HEK293 (cell line): ENCODE measurements at regions not wholly inside any gene's neighbourhood (a gene's known extent, or its start where the extent isn't known, plus 50 kb on each side); places are given as distances from the start of the nearest gene placed in this dataset.

ENCODE experiments used
- CTCF ChIA-PET: fragments of 350-600 bp; formaldehyde crosslinking; extraction: SDS; loops from one replicate; lab custom pipeline; 2021; ENCODE audit warnings: antibody characterized with exemption; lab: Yijun Ruan, JAX
- POLR2A ChIA-PET: fragments of 300-600 bp; formaldehyde crosslinking; extraction: SDS; loops from one replicate; lab custom pipeline; 2020; ENCODE audit warnings: antibody characterized with exemption, inconsistent platforms; lab: Yijun Ruan, JAX
- H3K27ac ChIP-seq: fragments of 200-500 bp; sonication (Bioruptor generic); 2 replicates; pipeline ENCODE4 v1.5.1; 2014; ENCODE audit warnings: low read depth, low read length, control low read depth, inconsistent platforms; ENCODE audit errors: extremely low read depth
- H3K36me3 ChIP-seq, 2 experiments: fragments of 200-500 bp in 1 of 2; sonication (Bioruptor generic) in 1 of 2; 1 replicate in 1 of 2; 2 replicates in 1 of 2; pipeline ENCODE4 v1.5.1; 2014 to 2017; ENCODE audit warnings: inconsistent platforms in 2 of 2, low read length in 2 of 2; ENCODE audit not compliant: control insufficient read depth in 2 of 2, insufficient read depth in 1 of 2
- H3K4me1 ChIP-seq: fragments of 200-500 bp; sonication (Bioruptor generic); 2 replicates; pipeline ENCODE4 v1.5.1; 2014; ENCODE audit warnings: mild to moderate bottlenecking, low read length, inconsistent platforms; ENCODE audit not compliant: control insufficient read depth, insufficient read depth
- H3K4me3 ChIP-seq: 2 replicates; pipeline ENCODE4 v1.5.1; 2011; ENCODE audit warnings: low read depth, mild to moderate bottlenecking, control low read depth, low read length, moderate library complexity
- H3K9me3 ChIP-seq: fragments of 200-500 bp; sonication (Bioruptor generic); 2 replicates; pipeline ENCODE4 v1.5.1; 2014; ENCODE audit warnings: low read depth, low read length, inconsistent platforms; ENCODE audit not compliant: control insufficient read depth, insufficient read depth
- IKZF3 ChIP-seq: fragments of 450-650 bp; IDR thresholded peaks from 2 replicates; pipeline ENCODE4 v1.5.0; 2018; ENCODE audit warnings: missing biosample characterization, mild to moderate bottlenecking, missing genetic modification characterization, moderate library complexity
- MYNN ChIP-seq: fragments of 450-650 bp; formaldehyde crosslinking; IDR thresholded peaks from 2 replicates; pipeline ENCODE4 v1.5.1; 2016; ENCODE audit warnings: missing biosample characterization, missing genetic modification characterization, borderline replicate concordance
- RBAK ChIP-seq: fragments of 450-650 bp; formaldehyde crosslinking; IDR thresholded peaks from 2 replicates; pipeline ENCODE4 v1.5.1; 2016; ENCODE audit warnings: missing biosample characterization, missing genetic modification characterization
- SP3 ChIP-seq: fragments of 450-650 bp; formaldehyde crosslinking; IDR thresholded peaks from 2 replicates; pipeline ENCODE4 v1.5.1; 2016; ENCODE audit warnings: missing biosample characterization, missing genetic modification characterization
- TCF7L2 ChIP-seq: IDR thresholded peaks from 2 replicates; pipeline ENCODE4 v1.6.1; 2011; ENCODE audit warnings: low read depth, mild to moderate bottlenecking, inconsistent platforms, low read length, moderate library complexity, borderline replicate concordance
- ZBTB10 ChIP-seq: fragments of 450-650 bp; formaldehyde crosslinking; IDR thresholded peaks from 2 replicates; pipeline ENCODE4 v1.5.1; 2016; ENCODE audit warnings: missing biosample characterization, missing genetic modification characterization
- ZBTB21 ChIP-seq: fragments of 450-650 bp; formaldehyde crosslinking; IDR thresholded peaks from 2 replicates; pipeline ENCODE4 v1.5.1; 2017; ENCODE audit warnings: missing biosample characterization, missing genetic modification characterization
- ZBTB49 ChIP-seq: fragments of 450-650 bp; formaldehyde crosslinking; IDR thresholded peaks from 2 replicates; pipeline ENCODE4 v1.5.1; 2016; ENCODE audit warnings: missing biosample characterization, missing genetic modification characterization, low read depth
- ZNF112 ChIP-seq: fragments of 450-650 bp; formaldehyde crosslinking; IDR thresholded peaks from 2 replicates; pipeline ENCODE4 v1.5.0; 2017; ENCODE audit warnings: missing biosample characterization, missing genetic modification characterization
- ZNF121 ChIP-seq: fragments of 450-650 bp; formaldehyde crosslinking; IDR thresholded peaks from 2 replicates; pipeline ENCODE4 v1.5.1; 2016; ENCODE audit warnings: missing biosample characterization, missing genetic modification characterization
- ZNF157 ChIP-seq: fragments of 450-650 bp; formaldehyde crosslinking; IDR thresholded peaks from 2 replicates; pipeline ENCODE4 v1.5.1; 2016; ENCODE audit warnings: missing biosample characterization, missing genetic modification characterization
- ZNF16 ChIP-seq: fragments of 450-650 bp; formaldehyde crosslinking; IDR thresholded peaks from 2 replicates; pipeline ENCODE4 v1.5.1; 2016; ENCODE audit warnings: low read depth, missing biosample characterization, missing genetic modification characterization
- ZNF24 ChIP-seq: fragments of 450-650 bp; formaldehyde crosslinking; IDR thresholded peaks from 2 replicates; pipeline ENCODE4 v1.5.1; 2016; ENCODE audit warnings: missing biosample characterization, missing genetic modification characterization
- ZNF274 ChIP-seq, 2 experiments: fragments of 200-500 bp in 1 of 2; fragments of 450-650 bp in 1 of 2; sonication (Bioruptor generic) in 1 of 2; formaldehyde crosslinking in 1 of 2; IDR thresholded peaks; 2 replicates each; pipeline versions ENCODE4 v1.5.1 to v1.6.1; 2014 to 2016; ENCODE audit warnings: borderline replicate concordance in 1 of 2, inconsistent platforms in 1 of 2, low read length in 1 of 2, missing biosample characterization in 1 of 2, missing genetic modification characterization in 1 of 2
- ZNF354C ChIP-seq: fragments of 450-650 bp; formaldehyde crosslinking; IDR thresholded peaks from 2 replicates; pipeline ENCODE4 v1.5.1; 2016; ENCODE audit warnings: missing biosample characterization, missing genetic modification characterization, low read depth, borderline replicate concordance
- ZNF366 ChIP-seq: fragments of 450-650 bp; formaldehyde crosslinking; conservative IDR thresholded peaks from 2 replicates; pipeline ENCODE4 v1.5.1; 2016; ENCODE audit warnings: missing biosample characterization, missing genetic modification characterization
- ZNF37A ChIP-seq: fragments of 450-650 bp; IDR thresholded peaks from 2 replicates; pipeline ENCODE4 v1.5.1; 2018; ENCODE audit warnings: missing biosample characterization, missing genetic modification characterization
- ZNF510 ChIP-seq: fragments of 450-650 bp; formaldehyde crosslinking; IDR thresholded peaks from 2 replicates; pipeline ENCODE4 v1.5.1; 2018; ENCODE audit warnings: mild to moderate bottlenecking, missing genetic modification characterization, missing biosample characterization; ENCODE audit not compliant: insufficient replicate concordance
- ZNF514 ChIP-seq: fragments of 450-650 bp; formaldehyde crosslinking; IDR thresholded peaks from 2 replicates; pipeline ENCODE4 v1.5.1; 2016; ENCODE audit warnings: missing biosample characterization, missing genetic modification characterization
- ZNF548 ChIP-seq: fragments of 450-650 bp; formaldehyde crosslinking; IDR thresholded peaks from 2 replicates; pipeline ENCODE4 v1.5.1; 2016; ENCODE audit warnings: missing biosample characterization, missing genetic modification characterization
- ZNF580 ChIP-seq: fragments of 450-650 bp; formaldehyde crosslinking; IDR thresholded peaks from 2 replicates; pipeline ENCODE4 v1.5.1; 2016; ENCODE audit warnings: missing biosample characterization, missing genetic modification characterization
- ZNF623 ChIP-seq: fragments of 450-650 bp; formaldehyde crosslinking; IDR thresholded peaks from 2 replicates; pipeline ENCODE4 v1.5.1; 2016; ENCODE audit warnings: missing biosample characterization, missing genetic modification characterization
- ZNF664 ChIP-seq: fragments of 450-650 bp; formaldehyde crosslinking; IDR thresholded peaks from 2 replicates; pipeline ENCODE4 v1.5.1; 2016; ENCODE audit warnings: missing biosample characterization, missing genetic modification characterization
- ZNF707 ChIP-seq: fragments of 450-650 bp; formaldehyde crosslinking; IDR thresholded peaks from 2 replicates; pipeline ENCODE4 v1.5.1; 2016; ENCODE audit warnings: missing biosample characterization, missing genetic modification characterization
- ZNF791 ChIP-seq: fragments of 450-650 bp; formaldehyde crosslinking; IDR thresholded peaks from 2 replicates; pipeline ENCODE4 v1.5.1; 2016; ENCODE audit warnings: missing biosample characterization, missing genetic modification characterization

- TF ChIP-seq TCF7L2 (no peak), ZNF274 (IDR thresholded peaks at IDR 0.05; ENCODE audit: low read length) (no peak), ZNF274 (tag by site-specific recombination; IDR thresholded peaks at IDR 0.05; ENCODE audit: borderline replicate concordance) (no peak), MYNN (tag by site-specific recombination) (no peak), ZNF580 (tag by site-specific recombination) (no peak), ZBTB21 (tag by site-specific recombination) (no peak), ZBTB49 (tag by site-specific recombination) (no peak), ZNF16 (no peak), ZNF510 (no peak), ZNF707 (tag by site-specific recombination) (no peak), ZNF157 (tag by site-specific recombination) (no peak), ZNF112 (tag by site-specific recombination) (no peak), ZNF791 (tag by site-specific recombination) (no peak), ZNF514 (tag by site-specific recombination) (no peak)
- Histone ChIP-seq H3K9me3 (no peaks in the 10 kb centered on the region), H3K4me1 (no peaks in the 10 kb centered on the region), H3K27ac (no peak overlapping the region), H3K4me3 (no peak overlapping the region), H3K36me3 (no peaks in the 10 kb centered on the region)
- ChIA-PET POLR2A (no interaction called here), CTCF (interaction anchor here (0.6 to 0.7 kb wide), 2 partner anchors 79 to 1765 kb away, joined by 3 to 4 read pairs; no protein-coding TSS in a partner anchor)
These were observed 86.5 kb upstream of the CDKN3 start for GRCh38 chr14:54310151-54310850.

GRCh38 chr14:54310851-54311228 is 86.0 kb upstream of the CDKN3 start:
- POLR2A ChIA-PET: no interaction called here
- TF ChIP-seq SP3 (tag by site-specific recombination): no peak
- TF ChIP-seq ZNF366 (tag by site-specific recombination): no peak
- no peak for TF ChIP-seq ZNF24
- TF ChIP-seq ZNF623 (tag by site-specific recombination): no peak
- no peak for TF ChIP-seq ZNF16
- TF ChIP-seq RBAK: no peak
- no peak for TF ChIP-seq ZNF548 (tag by site-specific recombination)
- no peak for TF ChIP-seq ZBTB10 (tag by site-specific recombination)
- TF ChIP-seq ZNF354C (tag by site-specific recombination): no peak
- no peak for TF ChIP-seq ZNF580 (tag by site-specific recombination)
- TF ChIP-seq ZNF121 (tag by site-specific recombination): no peak
- no peak for TF ChIP-seq IKZF3 (tag by site-specific recombination)
- TF ChIP-seq ZNF510: no peak
- no peak for TF ChIP-seq ZNF37A
- no peak for TF ChIP-seq ZNF274 (IDR thresholded peaks at IDR 0.05; ENCODE audit: low read length)
- no peak for TF ChIP-seq ZNF274 (tag by site-specific recombination; IDR thresholded peaks at IDR 0.05; ENCODE audit: borderline replicate concordance)
- TF ChIP-seq ZNF664 (tag by site-specific recombination): no peak
- TF ChIP-seq, all 188 proteins: peak for 0
- H3K27ac ChIP-seq: no peak overlapping the region
- no peaks in the 10 kb centered on the region for H3K4me1 ChIP-seq
- CTCF ChIA-PET: interaction anchor here (0.7 kb wide), 1 partner anchor 80 kb away, joined by 3 read pairs; no protein-coding TSS in a partner anchor
- no peak overlapping the region for H3K4me3 ChIP-seq
- no peaks in the 10 kb centered on the region for H3K9me3 ChIP-seq
- H3K36me3 ChIP-seq: no peaks in the 10 kb centered on the region
